ENCODE measurements at regions not wholly inside any gene's neighbourhood (a gene's known extent, or its start where the extent isn't known, plus 50 kb on each side); places are given as distances from the start of the nearest gene placed in this dataset.

GRCh38 chr17:13338421-13338820 is 263.3 kb downstream of the HS3ST3A1 start:
- no peak overlapping the region for H3K4me2 ChIP-seq (ENCODE audit: insufficient read depth, low read length)
- ChIA-PET CTCF (interaction anchor here (0.9 to 3.1 kb wide), 3 partner anchors 964 to 1833 kb away, joined by 3 to 13 read pairs (median 9); no protein-coding TSS in a partner anchor), POLR2A (no interaction called here)
- H2AFZ ChIP-seq (ENCODE audit: low read depth, low read length), result no peak overlapping the region
- H3K9me1 ChIP-seq (replicated peaks; ENCODE audit: control insufficient read depth, extremely low read depth, insufficient read depth, low read length), result no peaks in the 10 kb centered on the region
- no peaks in the 10 kb centered on the region for H3K79me2 ChIP-seq (ENCODE audit: control insufficient read depth, insufficient read depth, low read length)
- H3K4me1 ChIP-seq (ENCODE audit: control insufficient read depth, extremely low read depth, insufficient read depth, low read length), result no peaks in the 10 kb centered on the region
- no peaks in the 10 kb centered on the region for H3K36me3 ChIP-seq (ENCODE audit: control insufficient read depth in 2 of 2, extremely low read depth in 1 of 2, insufficient read depth in 2 of 2, low read length in 2 of 2)
- DNase-seq (ENCODE audit: low read depth, low spot score), result no peak
- no peaks in the 10 kb centered on the region for H4K20me1 ChIP-seq (replicated peaks; ENCODE audit: control insufficient read depth, extremely low read depth, insufficient read depth, low read length)
- dilution Hi-C loops (cut with MboI; ENCODE audit: extremely low pct_ligation_motif_present, low sequenced_read_pairs) (no loop called here), intact Hi-C loops (cut with micrococcal nuclease) (loop anchor here (1.0 to 2.0 kb wide), 2 partner anchors 1588 to 1832 kb away; no protein-coding TSS in a partner anchor)
- no peak for FAIRE-seq
- no peaks in the 10 kb centered on the region for H3K9me3 ChIP-seq (replicated peaks; ENCODE audit: control insufficient read depth, insufficient read depth, low read length)
- BruUV-seq (replicated peaks), result no TSS peak
- H3K9ac ChIP-seq (replicated peaks; ENCODE audit: extremely low read depth, insufficient read depth, low read length), result no peak overlapping the region
- H3K27ac ChIP-seq (ENCODE audit: insufficient read depth, low read depth, low read length), result no peak overlapping the region
- no peak for TF ChIP-seq EZH2 (IDR thresholded peaks at IDR 0.05; ENCODE audit: borderline replicate concordance, low read depth, low read length, severe bottlenecking)
- no peak for TF ChIP-seq GATA2 (IDR thresholded peaks at IDR 0.05; ENCODE audit: insufficient read depth, insufficient read length, low read depth, low read length)
- no peak for TF ChIP-seq FOS (IDR thresholded peaks at IDR 0.05; ENCODE audit: borderline replicate concordance, insufficient read depth, low read length)
- no peak for TF ChIP-seq POLR2AphosphoS5 (IDR thresholded peaks at IDR 0.05; ENCODE audit: insufficient read depth, low read depth, low read length)
- TF ChIP-seq, protein P1, sequence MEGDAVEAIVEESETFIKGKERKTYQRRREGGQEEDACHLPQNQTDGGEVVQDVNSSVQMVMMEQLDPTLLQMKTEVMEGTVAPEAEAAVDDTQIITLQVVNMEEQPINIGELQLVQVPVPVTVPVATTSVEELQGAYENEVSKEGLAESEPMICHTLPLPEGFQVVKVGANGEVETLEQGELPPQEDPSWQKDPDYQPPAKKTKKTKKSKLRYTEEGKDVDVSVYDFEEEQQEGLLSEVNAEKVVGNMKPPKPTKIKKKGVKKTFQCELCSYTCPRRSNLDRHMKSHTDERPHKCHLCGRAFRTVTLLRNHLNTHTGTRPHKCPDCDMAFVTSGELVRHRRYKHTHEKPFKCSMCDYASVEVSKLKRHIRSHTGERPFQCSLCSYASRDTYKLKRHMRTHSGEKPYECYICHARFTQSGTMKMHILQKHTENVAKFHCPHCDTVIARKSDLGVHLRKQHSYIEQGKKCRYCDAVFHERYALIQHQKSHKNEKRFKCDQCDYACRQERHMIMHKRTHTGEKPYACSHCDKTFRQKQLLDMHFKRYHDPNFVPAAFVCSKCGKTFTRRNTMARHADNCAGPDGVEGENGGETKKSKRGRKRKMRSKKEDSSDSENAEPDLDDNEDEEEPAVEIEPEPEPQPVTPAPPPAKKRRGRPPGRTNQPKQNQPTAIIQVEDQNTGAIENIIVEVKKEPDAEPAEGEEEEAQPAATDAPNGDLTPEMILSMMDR (IDR thresholded peaks at IDR 0.05; ENCODE audit: extremely low read depth in 1 of 2, insufficient read depth in 1 of 2, low read depth in 1 of 2, low read length in 2 of 2), result no peak
- TF ChIP-seq MYC (IDR thresholded peaks at IDR 0.05; ENCODE audit: low read depth, low read length), result no peak
- no peak for TF ChIP-seq MAX (IDR thresholded peaks at IDR 0.05; ENCODE audit: insufficient read depth, insufficient read length)
- TF ChIP-seq POLR2A (IDR thresholded peaks at IDR 0.05; ENCODE audit: low read depth, low read length), result no peak
- no peak for TF ChIP-seq JUN (IDR thresholded peaks at IDR 0.05; ENCODE audit: borderline replicate concordance, insufficient read depth, insufficient read length, low read depth)
- no peak overlapping the region for H3K4me3 ChIP-seq (replicated peaks in 1 of 3; ENCODE audit: insufficient read depth in 1 of 3, low read depth in 1 of 3, low read length in 3 of 3)
- no peaks in the 10 kb centered on the region for H3K27me3 ChIP-seq (ENCODE audit: control insufficient read depth in 2 of 2, insufficient read depth in 2 of 2, low read length in 2 of 2)

All from endothelial cell of umbilical vein (primary cell).